HG02678 (cell line): ENCODE measurements at regions not wholly inside any gene's neighbourhood (a gene's known extent, or its start where the extent isn't known, plus 50 kb on each side); places are given as distances from the start of the nearest gene placed in this dataset.

Source experiments
- ATAC-seq: cut with Tn5 transposase; IDR thresholded peaks from one replicate; pipeline ENCODE4 v1.9.1; 2021; ENCODE audit warnings: mild to moderate bottlenecking, moderate library complexity; ENCODE audit not compliant: unreplicated experiment

DNA sequence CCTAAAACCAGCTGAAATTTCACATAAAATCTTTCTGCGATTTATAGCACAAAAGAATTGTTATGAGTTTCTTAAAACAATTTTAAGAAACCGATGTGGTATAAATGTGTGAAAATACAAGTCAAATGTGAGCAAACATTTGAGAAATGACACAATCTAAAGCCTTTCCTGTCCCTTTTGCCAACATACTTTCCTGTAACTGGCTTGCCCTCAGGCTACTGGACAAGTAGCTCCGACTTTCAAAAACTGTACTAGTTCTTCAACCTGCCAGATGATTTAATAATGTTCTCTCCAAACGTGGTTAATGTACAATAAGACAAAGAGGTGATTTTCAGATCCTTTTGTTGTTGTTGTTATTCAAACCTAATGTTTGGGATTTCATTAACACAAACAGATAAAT, 105.9 kb upstream of the ARHGEF26 start:
- ATAC-seq, result no peak

DNA sequence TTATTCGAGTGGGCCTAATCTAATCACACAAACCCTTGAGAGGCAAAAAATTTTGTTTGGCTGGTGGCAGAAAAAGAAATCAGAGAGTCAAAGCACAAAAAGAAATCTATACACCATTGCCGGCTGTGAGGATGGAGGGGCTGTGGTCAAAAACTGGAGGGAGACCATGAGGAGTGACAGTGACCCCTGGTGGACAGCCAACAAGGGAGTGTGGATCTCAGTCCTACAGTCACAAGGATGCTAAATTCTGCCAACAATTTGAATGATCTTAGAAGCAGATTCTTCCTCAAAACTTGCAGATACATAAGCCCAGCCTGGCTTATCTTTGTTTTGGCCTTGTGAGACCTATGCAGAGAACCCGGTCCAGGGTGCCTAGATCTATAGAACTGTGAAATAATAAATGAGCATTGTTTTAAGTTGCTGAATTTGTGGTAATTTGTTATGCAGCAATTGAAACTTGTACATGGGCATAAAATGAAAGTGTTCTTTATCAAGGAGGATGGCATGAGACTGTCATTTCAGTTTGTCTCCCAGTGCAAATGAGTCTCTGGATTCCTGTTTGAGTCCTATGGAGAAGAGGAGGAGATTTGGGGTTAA, 103.0 kb upstream of the ARHGEF26 start:
- ATAC-seq, result peak; percentile 77

DNA sequence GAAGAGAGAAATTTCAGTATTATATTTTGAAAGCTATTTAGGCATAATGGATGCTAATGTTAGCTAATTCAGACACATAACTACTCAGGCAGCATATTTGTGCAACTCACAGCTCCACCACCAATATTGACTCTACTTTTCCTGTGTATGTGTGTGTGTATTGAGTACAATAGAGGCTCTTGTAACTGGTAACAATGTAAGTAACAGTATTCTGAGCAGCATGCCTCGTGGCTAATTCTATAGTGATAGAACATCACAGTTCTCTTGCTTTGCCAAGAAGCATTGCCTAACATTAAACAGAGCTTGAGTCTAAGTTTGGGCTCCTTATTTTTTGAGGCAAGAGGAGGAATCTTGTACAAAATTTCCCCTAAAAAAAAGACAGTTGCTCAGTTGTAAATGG, 98.6 kb upstream of the ARHGEF26 start:
- ATAC-seq, result no peak

DNA sequence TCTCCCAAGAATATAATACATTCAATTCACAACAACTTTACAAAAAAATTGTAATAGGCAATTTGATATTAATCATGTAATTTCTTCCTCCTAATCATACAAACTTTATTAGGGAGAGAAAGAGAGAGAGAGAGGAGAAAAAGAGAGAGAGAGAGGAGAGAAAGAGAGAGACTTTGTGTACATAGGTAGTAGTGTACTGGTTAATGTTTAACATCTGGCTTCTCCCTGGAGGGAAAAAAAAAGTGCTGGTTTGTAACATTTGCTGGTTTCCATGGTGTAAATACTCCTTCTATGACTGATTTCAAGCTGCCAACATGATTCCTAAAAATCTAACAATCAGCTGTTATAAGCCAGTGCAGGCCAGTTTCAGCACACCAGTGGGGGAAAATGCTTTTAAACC, 98.0 kb upstream of the ARHGEF26 start:
- no peak for ATAC-seq

DNA sequence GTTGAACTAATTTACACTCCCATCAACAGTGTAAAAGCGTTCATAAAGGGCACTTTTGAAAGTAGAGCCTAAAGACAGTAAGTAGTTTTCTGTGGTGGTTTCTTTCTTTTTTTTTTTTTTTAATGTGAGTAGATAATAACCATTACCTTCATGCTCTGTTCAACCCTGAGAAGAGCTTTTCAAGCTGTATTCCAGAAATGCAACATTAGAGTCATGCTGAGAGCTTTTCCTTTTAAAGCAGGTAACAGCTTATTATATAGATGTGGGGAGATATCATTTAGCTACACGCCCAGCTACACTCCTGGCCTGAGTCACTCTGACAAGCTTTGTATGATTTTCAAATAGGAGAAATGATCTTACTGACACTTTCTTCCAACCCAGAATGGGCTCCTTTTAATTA, 96.2 kb upstream of the ARHGEF26 start:
- ATAC-seq, result no peak

DNA sequence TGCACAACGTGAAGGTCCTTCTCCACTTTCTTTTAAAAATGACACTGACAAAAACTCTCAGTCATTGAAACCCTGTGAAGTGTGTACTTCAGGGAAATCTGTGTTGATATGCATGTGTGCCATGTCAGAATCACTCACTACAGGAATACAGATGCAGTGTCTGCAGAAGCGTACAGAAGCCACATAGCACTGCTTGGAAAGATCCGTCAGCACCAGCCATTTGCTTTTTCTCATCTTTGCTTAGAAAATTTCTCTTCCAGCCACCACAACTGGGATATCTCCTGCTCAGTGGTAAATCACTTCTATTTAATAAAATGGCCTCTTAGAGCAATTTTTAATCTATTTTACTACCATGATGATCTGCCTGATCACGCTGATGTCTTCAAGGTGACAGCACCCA, 91.3 kb upstream of the ARHGEF26 start:
- no peak for ATAC-seq

DNA sequence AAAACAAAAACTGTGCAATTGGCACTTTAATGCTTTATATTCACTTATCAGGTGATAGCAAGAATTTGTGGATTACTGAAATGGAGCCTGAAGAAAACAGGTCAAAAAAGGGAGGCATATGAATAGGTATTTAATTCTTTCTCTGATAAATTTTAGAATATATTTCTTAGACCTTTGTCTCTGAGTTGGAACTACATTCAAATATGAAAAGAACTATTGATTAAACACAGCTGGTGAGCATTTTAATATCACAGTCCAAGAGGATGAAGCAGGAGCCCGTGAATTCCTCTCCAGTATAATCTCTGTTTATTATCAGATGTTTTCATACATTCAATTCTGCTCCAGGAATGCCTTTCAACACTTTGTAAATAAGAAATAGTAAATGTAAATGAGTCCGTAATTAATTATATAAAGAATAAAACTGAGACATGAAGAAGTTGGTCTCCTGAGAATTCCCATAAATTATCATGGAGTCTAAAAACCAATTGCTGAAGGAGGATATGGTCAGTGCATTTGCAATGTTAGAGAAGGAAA, 86.3 kb upstream of the ARHGEF26 start:
- ATAC-seq, result no peak

DNA sequence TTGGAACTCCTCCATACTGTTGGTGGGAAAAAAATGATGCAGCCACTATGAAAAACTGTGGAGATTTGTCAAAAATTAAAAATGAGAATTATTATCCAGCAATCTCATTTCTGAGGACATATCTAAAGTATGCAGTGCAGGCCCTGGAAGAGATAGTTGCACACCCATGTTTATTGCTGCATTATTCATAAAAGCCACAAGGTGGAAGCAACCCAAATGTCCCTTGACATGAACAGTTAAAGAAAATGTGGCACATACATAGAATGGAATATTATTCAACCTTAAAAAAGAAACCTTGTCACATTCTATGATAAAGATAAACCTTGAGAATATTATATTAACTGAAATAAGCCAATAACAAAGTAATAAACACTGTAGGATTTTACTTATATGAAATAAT, 80.9 kb upstream of the ARHGEF26 start:
- ATAC-seq, result peak; percentile 78

DNA sequence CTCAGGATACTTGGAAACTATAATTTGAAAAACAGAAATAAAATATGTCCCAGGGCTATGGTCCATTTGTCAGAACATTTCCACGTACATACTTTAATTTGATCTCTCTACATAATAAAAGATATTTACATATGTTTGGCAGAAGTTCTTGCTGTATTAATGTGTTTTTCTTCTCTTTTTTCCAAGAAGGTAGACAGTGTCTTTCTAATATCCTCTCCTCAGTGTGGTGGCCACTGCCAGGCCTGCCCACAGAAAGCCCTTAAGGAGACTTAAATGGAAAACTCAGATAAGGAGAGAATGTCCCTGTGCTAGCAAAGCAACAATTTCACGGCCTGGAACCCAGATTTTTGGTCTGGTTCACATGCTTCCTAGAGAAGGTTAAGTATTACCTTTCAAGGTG, 76.5 kb upstream of the ARHGEF26 start:
- ATAC-seq, result no peak

DNA sequence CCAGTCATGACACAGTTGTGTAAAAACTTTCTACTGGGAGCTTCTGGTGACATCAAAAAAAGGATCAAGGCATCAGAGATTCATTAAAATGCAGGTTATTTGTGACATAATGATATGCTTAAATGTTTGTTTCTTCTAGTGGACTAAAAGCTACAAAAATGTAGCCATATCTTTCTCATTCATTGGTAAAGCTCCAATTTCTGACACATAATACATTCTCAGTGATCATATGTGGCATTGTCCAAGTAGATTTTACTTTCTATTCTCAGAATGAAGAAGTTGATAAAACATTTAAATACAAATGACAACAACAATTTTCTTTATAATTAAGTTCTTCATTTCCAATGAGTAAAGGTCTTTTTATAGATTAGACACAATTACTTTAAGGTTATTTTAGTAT, 71.0 kb upstream of the ARHGEF26 start:
- ATAC-seq, result no peak

DNA sequence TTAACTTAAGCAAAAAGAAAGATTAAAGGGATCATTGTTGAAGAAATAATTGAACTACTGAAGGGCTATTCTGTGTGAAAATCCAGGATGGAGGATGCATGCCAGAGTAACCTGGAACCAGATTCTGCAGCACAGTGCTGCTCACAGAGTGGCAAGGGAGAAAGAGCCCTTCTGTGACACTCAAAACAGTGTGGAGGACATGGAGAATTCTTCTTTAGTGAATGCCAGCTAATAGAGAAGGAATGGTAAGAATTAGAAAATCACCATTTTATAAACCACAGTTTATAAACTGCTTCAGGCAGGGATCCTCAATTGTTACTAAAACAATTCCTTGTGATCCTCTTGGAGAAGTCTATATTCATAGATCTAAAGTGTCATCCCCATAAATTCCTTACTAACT, 70.4 kb upstream of the ARHGEF26 start:
- no peak for ATAC-seq

DNA sequence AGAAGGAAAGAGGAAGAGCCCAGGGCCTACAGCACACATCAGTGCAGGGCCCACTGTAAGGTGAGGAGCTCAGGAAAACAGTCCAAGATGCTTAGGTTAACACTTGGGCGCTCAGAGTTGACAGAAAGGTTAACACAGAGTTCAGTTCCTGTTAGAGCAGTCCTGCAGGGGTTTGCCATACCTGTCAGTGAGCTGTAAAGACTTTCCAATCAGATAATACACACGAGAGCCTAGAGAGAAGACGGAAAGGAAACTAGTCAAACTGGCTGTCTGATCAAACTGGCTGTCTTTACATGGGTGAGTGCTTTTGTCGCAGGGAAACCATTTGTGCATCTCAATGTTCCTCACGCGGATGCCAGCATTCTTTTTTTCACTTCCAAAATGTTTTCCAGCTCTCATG, 61.4 kb upstream of the ARHGEF26 start:
- ATAC-seq, result no peak

DNA sequence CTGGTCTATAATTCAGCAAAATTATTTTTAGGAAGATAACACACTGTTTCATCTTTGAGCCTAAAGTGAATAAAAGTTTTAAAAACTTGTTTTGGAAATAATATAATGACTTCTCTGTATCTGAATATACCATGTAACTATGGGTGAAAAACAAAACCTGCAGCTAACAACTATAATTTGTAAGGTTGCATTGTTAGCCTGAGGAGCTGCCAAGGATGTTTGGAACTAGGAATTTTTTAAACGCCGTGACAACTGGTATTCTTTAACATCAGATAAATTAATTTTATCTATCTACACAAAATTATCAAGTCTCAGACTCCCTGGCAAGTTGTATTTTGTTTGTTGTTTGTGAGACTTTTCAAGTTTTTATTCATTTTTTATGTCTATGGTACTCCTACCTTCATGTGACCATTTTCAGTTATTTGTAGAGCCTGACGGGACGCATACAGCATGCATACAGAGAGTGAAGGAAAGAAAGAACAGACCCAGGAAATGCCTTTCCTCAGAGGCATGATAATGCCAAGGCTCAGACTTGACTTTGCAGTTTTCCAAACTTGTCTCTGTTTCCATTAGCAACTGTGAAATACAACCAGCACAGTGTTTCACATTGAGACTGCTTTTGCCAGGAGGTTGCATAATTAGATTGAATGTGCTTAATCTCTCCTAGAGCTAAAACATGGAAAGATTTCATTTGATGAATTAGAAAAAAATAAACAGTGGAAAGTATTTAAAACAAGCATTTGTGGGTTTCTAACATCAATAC, 60.8 kb upstream of the ARHGEF26 start:
- no peak for ATAC-seq

DNA sequence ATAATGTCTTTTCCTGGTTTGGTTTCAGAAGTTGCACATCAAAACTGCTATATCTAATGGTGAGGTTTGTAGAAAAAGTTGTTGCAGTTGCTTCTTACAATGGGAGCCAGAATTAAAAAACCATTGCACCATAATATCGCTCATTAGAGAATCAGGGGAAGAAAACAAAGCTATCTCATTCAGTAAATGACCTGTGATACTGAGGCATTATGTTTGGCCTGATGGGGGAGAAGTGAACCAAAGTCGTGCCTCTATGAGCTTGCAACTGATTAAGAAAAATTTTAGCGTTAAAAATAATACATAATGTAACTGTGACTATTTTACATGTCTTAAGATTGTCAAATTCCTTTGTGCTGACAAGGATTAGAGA, 60.2 kb upstream of the ARHGEF26 start:
- ATAC-seq, result no peak

DNA sequence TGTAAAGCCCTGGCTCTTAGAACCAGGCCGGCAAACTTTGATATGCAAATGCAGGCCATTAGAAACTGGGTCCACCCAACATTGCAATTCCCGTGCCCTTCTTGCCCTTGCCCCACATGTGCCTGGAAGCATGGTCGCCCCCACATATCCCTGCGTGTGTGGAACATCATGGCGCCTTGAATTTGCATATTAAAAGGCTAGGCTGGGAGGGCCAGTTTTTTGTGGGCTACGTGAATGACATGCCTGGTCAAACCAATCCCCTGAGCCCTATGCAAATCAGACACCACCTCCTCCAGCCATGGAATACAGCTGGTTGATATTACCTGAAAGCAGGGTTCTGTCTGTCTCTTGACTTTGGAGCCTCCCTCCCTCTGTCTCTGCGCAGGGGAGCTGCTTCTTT, 58.7 kb upstream of the ARHGEF26 start:
- no peak for ATAC-seq

DNA sequence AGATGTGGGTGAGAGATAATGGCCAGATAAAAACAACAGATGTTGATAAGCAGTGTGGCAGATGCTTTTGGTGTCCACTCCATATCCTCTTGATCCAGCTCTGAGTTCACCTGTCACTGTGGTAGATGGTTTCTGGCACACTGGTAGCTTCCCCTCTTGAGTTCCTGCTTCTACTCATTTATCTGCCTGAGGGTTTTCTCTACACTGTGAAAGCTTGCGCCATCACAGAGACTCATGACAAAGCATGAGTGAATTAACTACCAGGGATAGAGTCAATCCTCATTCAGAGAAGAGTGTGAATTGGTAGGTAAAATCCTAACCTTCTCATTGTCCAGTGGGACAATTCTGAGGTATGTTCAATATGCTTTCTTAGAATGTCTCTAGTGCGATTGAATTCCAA, 50.0 kb upstream of the ARHGEF26 start:
- no peak for ATAC-seq
